Stimulated activated naive CD8-positive, alpha-beta T cell treated with anti-CD3 and anti-CD28 coated beads, Interleukin-15, amount 100 ng/mL, for 72 hours (primary cell): ENCODE measurements at regions not wholly inside any gene's neighbourhood (a gene's known extent, or its start where the extent isn't known, plus 50 kb on each side); places are given as distances from the start of the nearest gene placed in this dataset.

Experiments used
- ATAC-seq: fragments of 150-1000 bp; cut with Tn5 transposase; 2 replicates; pipeline ENCODE4 v1.10.0; 2021; ENCODE audit warnings: mild to moderate bottlenecking, moderate library complexity
- DNase-seq, 2 donors: peaks; one replicate each; pipeline ENCODE4 v3.0.0; 2021 to 2022
- H3K27ac Mint-ChIP-seq, 2 donors: one replicate each; pipeline ENCODE4 v1.8.0; 2022; ENCODE audit warnings: mild to moderate bottlenecking in 2 of 2, mixed read lengths in 2 of 2, moderate library complexity in 2 of 2
- H3K27me3 Mint-ChIP-seq: one replicate; pipeline ENCODE4 v1.8.0; 2022; ENCODE audit warnings: mixed read lengths
- H3K4me1 Mint-ChIP-seq: one replicate; pipeline ENCODE4 v1.8.0; 2022; ENCODE audit warnings: mild to moderate bottlenecking, mixed read lengths
- H3K4me3 Mint-ChIP-seq, 2 donors: one replicate each; pipeline ENCODE4 v1.8.0; 2022; ENCODE audit warnings: mild to moderate bottlenecking in 2 of 2, mixed read lengths in 2 of 2, moderate library complexity in 1 of 2
- H3K9me3 Mint-ChIP-seq, 2 donors: one replicate each; pipeline ENCODE4 v1.8.0; 2022; ENCODE audit warnings: mixed read lengths in 2 of 2

- Mint-ChIP-seq H3K9me3 (peaks cover 0 to 6% of the 10 kb centered on the region in 2 donors), H3K4me3 (no peak overlapping the region), H3K4me1 (no peaks in the 10 kb centered on the region), H3K27me3 (no peaks in the 10 kb centered on the region), H3K27ac (no peak overlapping the region)
- ATAC-seq: no peak
- no peak for DNase-seq
Observed at GRCh38 chr3:96070678-96071077, 743.7 kb upstream of the EPHA6 start.

GRCh38 chr3:96071097-96071496, 743.3 kb upstream of the EPHA6 start:
- DNase-seq (no peak), ATAC-seq (no peak)
- peaks cover 0 to 6% of the 10 kb centered on the region in 2 donors for H3K9me3 Mint-ChIP-seq
- no peaks in the 10 kb centered on the region for H3K27me3 Mint-ChIP-seq
- H3K4me3 Mint-ChIP-seq: no peak overlapping the region
- no peaks in the 10 kb centered on the region for H3K4me1 Mint-ChIP-seq
- H3K27ac Mint-ChIP-seq: no peak overlapping the region

- no peak overlapping the region for H3K27ac Mint-ChIP-seq
- H3K9me3 Mint-ChIP-seq: peaks cover 0 to 6% of the 10 kb centered on the region in 2 donors
- ATAC-seq (no peak), DNase-seq (no peak)
- no peaks in the 10 kb centered on the region for H3K27me3 Mint-ChIP-seq
- H3K4me1 Mint-ChIP-seq: no peaks in the 10 kb centered on the region
- no peak overlapping the region for H3K4me3 Mint-ChIP-seq
Observed at GRCh38 chr3:96072226-96072625, 742.2 kb upstream of the EPHA6 start.

- no peak overlapping the region for H3K27ac Mint-ChIP-seq
- H3K27me3 Mint-ChIP-seq: no peaks in the 10 kb centered on the region
- H3K4me3 Mint-ChIP-seq: no peak overlapping the region
- ATAC-seq (no peak), DNase-seq (no peak)
- peaks cover 0 to 3% of the 10 kb centered on the region in 2 donors for H3K9me3 Mint-ChIP-seq
- H3K4me1 Mint-ChIP-seq: no peaks in the 10 kb centered on the region
Observed at GRCh38 chr3:96083610-96084009, 730.8 kb upstream of the EPHA6 start.

- H3K4me3 Mint-ChIP-seq: no peak overlapping the region
- H3K27ac Mint-ChIP-seq: no peak overlapping the region
- DNase-seq (no peak), ATAC-seq (no peak)
- H3K9me3 Mint-ChIP-seq: peaks cover 0 to 3% of the 10 kb centered on the region in 2 donors
- no peaks in the 10 kb centered on the region for H3K27me3 Mint-ChIP-seq
- H3K4me1 Mint-ChIP-seq: no peaks in the 10 kb centered on the region
Observed at GRCh38 chr3:96086018-96086417, 728.4 kb upstream of the EPHA6 start.

GRCh38 chr3:96101006-96101560, 713.3 kb upstream of the EPHA6 start:
- Mint-ChIP-seq H3K4me1 (no peaks in the 10 kb centered on the region), H3K27me3 (no peaks in the 10 kb centered on the region), H3K9me3 (peaks cover 6 to 7% of the 10 kb centered on the region in 2 donors), H3K4me3 (no peak overlapping the region), H3K27ac (no peak overlapping the region)
- DNase-seq (no peak), ATAC-seq (no peak)

GRCh38 chr3:96106701-96107100, 707.7 kb upstream of the EPHA6 start:
- no peak for DNase-seq
- H3K4me3 Mint-ChIP-seq: no peak overlapping the region
- H3K4me1 Mint-ChIP-seq: no peaks in the 10 kb centered on the region
- no peak for ATAC-seq
- no peak overlapping the region for H3K27ac Mint-ChIP-seq
- H3K27me3 Mint-ChIP-seq: no peaks in the 10 kb centered on the region
- H3K9me3 Mint-ChIP-seq: peaks cover 0 to 6% of the 10 kb centered on the region in 2 donors
